HepG2 (cell line): ENCODE measurements at regions not wholly inside any gene's neighbourhood (a gene's known extent, or its start where the extent isn't known, plus 50 kb on each side); places are given as distances from the start of the nearest gene placed in this dataset.

ENCODE experiments used
- ATAC-seq: fragments of 200-7000 bp; cut with Tn5 transposase; 3 replicates; pipeline ENCODE4 v1.9.1; 2020; ENCODE audit warnings: mild to moderate bottlenecking, moderate library complexity
- BruUV-seq: library from RNA; stranded (reverse); fragments of 400-500 nt; replicated peaks from 2 replicates; lab custom pipeline; 2021; lab: Mats Ljungman, UMichigan
- CTCF ChIA-PET: fragments of 300-600 bp; formaldehyde crosslinking; extraction: SDS; loops from one replicate; lab custom pipeline; 2021; ENCODE audit warnings: low total read pairs, inconsistent platforms, low intra/inter-chr PET ratio; lab: Yijun Ruan, JAX
- POLR2A ChIA-PET: fragments of 350-600 bp; sonication (Branson Sonifier 250); formaldehyde crosslinking; loops from one replicate; lab custom pipeline; 2020; ENCODE audit warnings: antibody characterized with exemption, inconsistent platforms; lab: Yijun Ruan, JAX
- DNase-seq: peaks from one replicate; pipeline ENCODE4 v3.0.0-alpha.2; 2015; ENCODE audit warnings: low spot score
- FAIRE-seq: peaks from 3 replicates; lab custom pipeline; 2011; peaks lifted over from hg19 to GRCh38; lab: Jason Lieb, UNC
- H2AFZ ChIP-seq: one replicate; pipeline ENCODE4 v1.6.1; 2011; ENCODE audit warnings: low read length, inconsistent platforms
- H3K27ac ChIP-seq: fragments of 300-600 bp; 3 replicates; pipeline ENCODE4 v1.8.0; 2011; ENCODE audit warnings: mixed run types, mild to moderate bottlenecking, mixed read lengths, low read length, inconsistent platforms; ENCODE audit not compliant: insufficient read depth; ENCODE audit errors: extremely low read length
- H3K27me3 ChIP-seq, 2 experiments: fragments of 200-600 bp in 1 of 2; 2 replicates in 1 of 2; 3 replicates in 1 of 2; pipeline versions ENCODE4 v1.6.0 to v1.8.0; 2011; ENCODE audit warnings: low read length in 2 of 2, mild to moderate bottlenecking in 2 of 2, moderate library complexity in 2 of 2, inconsistent platforms in 1 of 2; ENCODE audit not compliant: insufficient read depth in 2 of 2, control insufficient read depth in 1 of 2
- H3K36me3 ChIP-seq, 2 experiments: fragments of 200-600 bp in 1 of 2; replicated peaks in 1 of 2; 2 replicates in 1 of 2; 3 replicates in 1 of 2; pipeline versions ENCODE4 v1.5.1 to v1.8.0; 2011; ENCODE audit warnings: low read length in 2 of 2, inconsistent platforms in 1 of 2; ENCODE audit not compliant: insufficient read depth in 2 of 2, control insufficient read depth in 1 of 2
- H3K4me1 ChIP-seq: 2 replicates; pipeline ENCODE4 v1.5.1; 2012; ENCODE audit warnings: low read length, inconsistent platforms; ENCODE audit not compliant: insufficient read depth
- H3K4me2 ChIP-seq: 2 replicates; pipeline ENCODE4 v1.6.0; 2011; ENCODE audit warnings: low read depth, low read length, inconsistent platforms
- H3K4me3 ChIP-seq, 3 experiments: fragments of 200-600 bp in 1 of 3; sonication (generic), shearing (Covaris generic) in 1 of 3; replicated peaks in 1 of 3; 2 replicates each; pipeline ENCODE4 v1.5.1; 2011 to 2016; ENCODE audit warnings: low read length in 3 of 3, inconsistent platforms in 2 of 3, low read depth in 2 of 3, mild to moderate bottlenecking in 2 of 3, control low read depth in 1 of 3, mixed read lengths in 1 of 3; ENCODE audit not compliant: insufficient read depth in 1 of 3
- H3K79me2 ChIP-seq: one replicate; pipeline ENCODE4 v1.6.1; 2011; ENCODE audit warnings: low read length, inconsistent platforms; ENCODE audit not compliant: insufficient read depth
- H3K9ac ChIP-seq: 2 replicates; pipeline ENCODE4 v1.6.0; 2011; ENCODE audit warnings: mild to moderate bottlenecking, low read depth, low read length, inconsistent platforms; ENCODE audit not compliant: insufficient read depth
- H3K9me3 ChIP-seq: 2 replicates; pipeline ENCODE4 v1.5.1; 2012; ENCODE audit warnings: mild to moderate bottlenecking, low read length
- H4K20me1 ChIP-seq: 2 replicates; pipeline ENCODE4 v1.6.0; 2011; ENCODE audit warnings: inconsistent platforms, mild to moderate bottlenecking, low read length, moderate library complexity; ENCODE audit not compliant: insufficient read depth
- BHLHE40 ChIP-seq: IDR thresholded peaks from 2 replicates; pipeline ENCODE4 v1.6.1; 2011; ENCODE audit warnings: low read length, improper control_type of control experiment
- BORCS8-MEF2B ChIP-seq: sonication (generic); formaldehyde crosslinking; IDR thresholded peaks from 2 replicates; pipeline ENCODE4 v1.8.0; 2022; ENCODE audit warnings: mild to moderate bottlenecking, missing genetic modification reagents
- CC2D1A ChIP-seq: sonication (generic); formaldehyde crosslinking; IDR thresholded peaks from 2 replicates; pipeline ENCODE4 v1.8.1; 2023; ENCODE audit warnings: mild to moderate bottlenecking, missing genetic modification reagents
- FLYWCH1 ChIP-seq: sonication (generic); formaldehyde crosslinking; IDR thresholded peaks from 2 replicates; pipeline ENCODE4 v1.8.1; 2023; ENCODE audit warnings: mild to moderate bottlenecking, missing genetic modification reagents
- GPN1 ChIP-seq: sonication (generic); formaldehyde crosslinking; IDR thresholded peaks from 2 replicates; pipeline ENCODE4 v1.5.1; 2020; ENCODE audit warnings: missing genetic modification reagents, borderline replicate concordance
- HMG20B ChIP-seq: conservative IDR thresholded peaks from 2 replicates; pipeline ENCODE4 v1.6.1; 2016; ENCODE audit warnings: missing genetic modification reagents, missing compliant biosample characterization
- KLF11 ChIP-seq: IDR thresholded peaks from 2 replicates; pipeline ENCODE4 v1.6.1; 2016; ENCODE audit warnings: missing compliant biosample characterization
- MIER2 ChIP-seq: IDR thresholded peaks from 2 replicates; pipeline ENCODE4 v1.6.1; 2016; ENCODE audit warnings: missing biosample characterization, missing genetic modification reagents
- RBFOX2 ChIP-seq: fragments of 200-400 bp; formaldehyde crosslinking; IDR thresholded peaks from 2 replicates; pipeline ENCODE4 v1.6.1; 2017; ENCODE audit warnings: low read depth, mild to moderate bottlenecking, low read length
- SRSF1 ChIP-seq: fragments of 200-400 bp; formaldehyde crosslinking; optimal IDR thresholded peaks from 2 replicates; pipeline ENCODE3; 2017; ENCODE audit warnings: mild to moderate bottlenecking, low read depth, low read length, moderate library complexity
- ZFY ChIP-seq: sonication (generic); formaldehyde crosslinking; IDR thresholded peaks from 2 replicates; pipeline ENCODE4 v1.4.0; 2020; ENCODE audit warnings: missing genetic modification reagents
- ZNF589 ChIP-seq: sonication (generic); formaldehyde crosslinking; conservative IDR thresholded peaks from 2 replicates; pipeline ENCODE4 v1.8.0; 2022; ENCODE audit warnings: mild to moderate bottlenecking, moderate library complexity, missing genetic modification reagents
- WGBS: methylation state at CpG from one replicate; pipeline ENCODE4 v1.1.6; 2017; ENCODE audit warnings: low lambda C conversion rate; 5-methylcytosine and 5-hydroxymethylcytosine counted together
- in situ Hi-C: cut with HindIII; loops from 2 replicates; pipeline ENCODE4 v1.10.0; 2017; ENCODE audit warnings: low pct_unique_long_range_greater_than_20kb; ENCODE audit not compliant: extremely low pct_ligation_motif_present
- intact Hi-C: fragments of 100-400 bp; cut with micrococcal nuclease; formaldehyde crosslinking; loops from one replicate; pipeline ENCODE4 v1.10.0; 2022; ENCODE audit not compliant: unreplicated experiment
- TF ChIP-seq, protein P1 (sequence below), 2 experiments: IDR thresholded peaks; 2 replicates each; pipeline ENCODE4 v1.6.1; 2011 to 2012; ENCODE audit warnings: low read length in 2 of 2, borderline replicate concordance in 1 of 2, low read depth in 1 of 2, mild to moderate bottlenecking in 1 of 2, moderate library complexity in 1 of 2
- TF ChIP-seq, protein P2 (sequence below): sonication (generic); formaldehyde crosslinking; IDR thresholded peaks from 2 replicates; pipeline ENCODE4 v1.5.1; 2020; ENCODE audit warnings: mild to moderate bottlenecking, missing genetic modification reagents
- TF ChIP-seq, protein P3 (sequence below): sonication (generic); formaldehyde crosslinking; IDR thresholded peaks from 2 replicates; pipeline ENCODE4 v1.5.1; 2020; ENCODE audit warnings: missing genetic modification reagents, mild to moderate bottlenecking, borderline replicate concordance
- TF ChIP-seq, protein P4 (sequence below): sonication (generic); formaldehyde crosslinking; IDR thresholded peaks from 2 replicates; pipeline ENCODE4 v1.4.0; 2020; ENCODE audit warnings: missing genetic modification reagents

DNA sequence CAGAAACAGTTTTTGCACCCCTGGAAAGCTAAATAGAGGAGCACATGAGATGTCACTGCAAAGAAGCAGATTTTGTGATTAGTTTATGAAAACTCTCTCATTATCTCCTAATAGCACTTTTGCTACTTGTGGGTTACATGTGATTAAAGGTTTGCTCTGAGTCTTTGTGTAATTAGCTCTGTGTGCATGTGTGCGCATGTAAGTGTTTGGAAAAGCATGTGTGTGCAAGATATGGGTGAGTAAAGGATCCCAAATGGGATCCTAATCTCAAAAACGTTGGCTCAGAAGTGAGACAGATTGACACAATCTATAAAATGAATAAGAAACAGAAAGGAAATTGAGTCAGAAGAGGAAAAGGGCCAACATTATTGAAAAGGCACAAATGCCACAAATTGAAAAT is 104.5 kb downstream of the SKIDA1 start:
- ChIA-PET CTCF (no interaction called here), POLR2A (no interaction called here)
- ATAC-seq (no peak), DNase-seq (no peak), FAIRE-seq (no peak)
- Histone ChIP-seq H3K4me1 (no peaks in the 10 kb centered on the region), H3K79me2 (no peaks in the 10 kb centered on the region), H4K20me1 (no peaks in the 10 kb centered on the region), H3K27me3 (peaks cover 0 to 5% of the 10 kb centered on the region in 2 experiments; a peak in 1 of 5 replicates), H3K4me3 (no peak overlapping the region), H3K9ac (no peak overlapping the region), H3K27ac (no peak overlapping the region), H3K4me2 (no peak overlapping the region), H3K9me3 (no peaks in the 10 kb centered on the region), H3K36me3 (no peaks in the 10 kb centered on the region), H2AFZ (no peak overlapping the region)
- in situ Hi-C loops (no loop called here), intact Hi-C loops (no loop called here)
- BruUV-seq: no TSS peak
- WGBS: 28% methylated on average over 2 of the region's 2 CpGs
- TF ChIP-seq GPN1 (no peak), KLF11 (no peak), MIER2 (no peak), SRSF1 (no peak), RBFOX2 (no peak), BHLHE40 (no peak), ZFY (CRISPR knock-in tag) (no peak), CC2D1A (CRISPR knock-in tag) (no peak), HMG20B (CRISPR knock-in tag) (no peak), BORCS8-MEF2B (CRISPR knock-in tag) (no peak), FLYWCH1 (CRISPR knock-in tag) (no peak), ZNF589 (no peak)
- TF ChIP-seq, protein P1, sequence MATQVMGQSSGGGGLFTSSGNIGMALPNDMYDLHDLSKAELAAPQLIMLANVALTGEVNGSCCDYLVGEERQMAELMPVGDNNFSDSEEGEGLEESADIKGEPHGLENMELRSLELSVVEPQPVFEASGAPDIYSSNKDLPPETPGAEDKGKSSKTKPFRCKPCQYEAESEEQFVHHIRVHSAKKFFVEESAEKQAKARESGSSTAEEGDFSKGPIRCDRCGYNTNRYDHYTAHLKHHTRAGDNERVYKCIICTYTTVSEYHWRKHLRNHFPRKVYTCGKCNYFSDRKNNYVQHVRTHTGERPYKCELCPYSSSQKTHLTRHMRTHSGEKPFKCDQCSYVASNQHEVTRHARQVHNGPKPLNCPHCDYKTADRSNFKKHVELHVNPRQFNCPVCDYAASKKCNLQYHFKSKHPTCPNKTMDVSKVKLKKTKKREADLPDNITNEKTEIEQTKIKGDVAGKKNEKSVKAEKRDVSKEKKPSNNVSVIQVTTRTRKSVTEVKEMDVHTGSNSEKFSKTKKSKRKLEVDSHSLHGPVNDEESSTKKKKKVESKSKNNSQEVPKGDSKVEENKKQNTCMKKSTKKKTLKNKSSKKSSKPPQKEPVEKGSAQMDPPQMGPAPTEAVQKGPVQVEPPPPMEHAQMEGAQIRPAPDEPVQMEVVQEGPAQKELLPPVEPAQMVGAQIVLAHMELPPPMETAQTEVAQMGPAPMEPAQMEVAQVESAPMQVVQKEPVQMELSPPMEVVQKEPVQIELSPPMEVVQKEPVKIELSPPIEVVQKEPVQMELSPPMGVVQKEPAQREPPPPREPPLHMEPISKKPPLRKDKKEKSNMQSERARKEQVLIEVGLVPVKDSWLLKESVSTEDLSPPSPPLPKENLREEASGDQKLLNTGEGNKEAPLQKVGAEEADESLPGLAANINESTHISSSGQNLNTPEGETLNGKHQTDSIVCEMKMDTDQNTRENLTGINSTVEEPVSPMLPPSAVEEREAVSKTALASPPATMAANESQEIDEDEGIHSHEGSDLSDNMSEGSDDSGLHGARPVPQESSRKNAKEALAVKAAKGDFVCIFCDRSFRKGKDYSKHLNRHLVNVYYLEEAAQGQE (IDR thresholded peaks at IDR 0.05; ENCODE audit: borderline replicate concordance in 1 of 2, low read depth in 1 of 2, low read length in 2 of 2): no peak
- TF ChIP-seq, protein P2, sequence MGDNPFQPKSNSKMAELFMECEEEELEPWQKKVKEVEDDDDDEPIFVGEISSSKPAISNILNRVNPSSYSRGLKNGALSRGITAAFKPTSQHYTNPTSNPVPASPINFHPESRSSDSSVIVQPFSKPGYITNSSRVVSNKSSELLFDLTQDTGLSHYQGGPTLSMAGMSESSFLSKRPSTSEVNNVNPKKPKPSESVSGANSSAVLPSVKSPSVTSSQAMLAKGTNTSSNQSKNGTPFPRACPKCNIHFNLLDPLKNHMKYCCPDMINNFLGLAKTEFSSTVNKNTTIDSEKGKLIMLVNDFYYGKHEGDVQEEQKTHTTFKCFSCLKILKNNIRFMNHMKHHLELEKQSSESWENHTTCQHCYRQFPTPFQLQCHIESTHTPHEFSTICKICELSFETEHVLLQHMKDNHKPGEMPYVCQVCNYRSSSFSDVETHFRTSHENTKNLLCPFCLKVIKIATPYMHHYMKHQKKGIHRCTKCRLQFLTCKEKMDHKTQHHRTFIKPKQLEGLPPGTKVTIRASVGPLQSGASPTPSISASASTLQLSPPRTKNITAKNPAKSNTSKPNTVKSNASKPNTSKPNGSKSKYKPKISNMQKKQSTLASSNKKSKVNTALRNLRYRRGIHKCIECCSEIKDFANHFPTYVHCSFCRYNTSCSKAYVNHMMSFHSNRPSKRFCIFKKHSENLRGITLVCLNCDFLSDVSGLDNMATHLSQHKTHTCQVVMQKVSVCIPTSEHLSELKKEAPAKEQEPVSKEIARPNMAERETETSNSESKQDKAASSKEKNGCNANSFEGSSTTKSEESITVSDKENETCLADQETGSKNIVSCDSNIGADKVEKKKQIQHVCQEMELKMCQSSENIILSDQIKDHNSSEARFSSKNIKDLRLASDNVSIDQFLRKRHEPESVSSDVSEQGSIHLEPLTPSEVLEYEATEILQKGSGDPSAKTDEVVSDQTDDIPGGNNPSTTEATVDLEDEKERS (CRISPR knock-in tag): no peak
- TF ChIP-seq, protein P3, sequence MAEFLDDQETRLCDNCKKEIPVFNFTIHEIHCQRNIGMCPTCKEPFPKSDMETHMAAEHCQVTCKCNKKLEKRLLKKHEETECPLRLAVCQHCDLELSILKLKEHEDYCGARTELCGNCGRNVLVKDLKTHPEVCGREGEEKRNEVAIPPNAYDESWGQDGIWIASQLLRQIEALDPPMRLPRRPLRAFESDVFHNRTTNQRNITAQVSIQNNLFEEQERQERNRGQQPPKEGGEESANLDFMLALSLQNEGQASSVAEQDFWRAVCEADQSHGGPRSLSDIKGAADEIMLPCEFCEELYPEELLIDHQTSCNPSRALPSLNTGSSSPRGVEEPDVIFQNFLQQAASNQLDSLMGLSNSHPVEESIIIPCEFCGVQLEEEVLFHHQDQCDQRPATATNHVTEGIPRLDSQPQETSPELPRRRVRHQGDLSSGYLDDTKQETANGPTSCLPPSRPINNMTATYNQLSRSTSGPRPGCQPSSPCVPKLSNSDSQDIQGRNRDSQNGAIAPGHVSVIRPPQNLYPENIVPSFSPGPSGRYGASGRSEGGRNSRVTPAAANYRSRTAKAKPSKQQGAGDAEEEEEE (CRISPR knock-in tag): no peak
- TF ChIP-seq, protein P4, sequence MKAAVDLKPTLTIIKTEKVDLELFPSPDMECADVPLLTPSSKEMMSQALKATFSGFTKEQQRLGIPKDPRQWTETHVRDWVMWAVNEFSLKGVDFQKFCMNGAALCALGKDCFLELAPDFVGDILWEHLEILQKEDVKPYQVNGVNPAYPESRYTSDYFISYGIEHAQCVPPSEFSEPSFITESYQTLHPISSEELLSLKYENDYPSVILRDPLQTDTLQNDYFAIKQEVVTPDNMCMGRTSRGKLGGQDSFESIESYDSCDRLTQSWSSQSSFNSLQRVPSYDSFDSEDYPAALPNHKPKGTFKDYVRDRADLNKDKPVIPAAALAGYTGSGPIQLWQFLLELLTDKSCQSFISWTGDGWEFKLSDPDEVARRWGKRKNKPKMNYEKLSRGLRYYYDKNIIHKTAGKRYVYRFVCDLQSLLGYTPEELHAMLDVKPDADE (CRISPR knock-in tag): no peak
